B cell (primary cell): ENCODE measurements at regions not wholly inside any gene's neighbourhood (a gene's known extent, or its start where the extent isn't known, plus 50 kb on each side); places are given as distances from the start of the nearest gene placed in this dataset.

Experiments used
- EZH2 ChIP-seq: IDR thresholded peaks from 2 replicates; pipeline ENCODE4 v1.6.1; 2012; ENCODE audit warnings: borderline replicate concordance, low read depth, mild to moderate bottlenecking, moderate library complexity, low read length; ENCODE audit not compliant: insufficient read depth, poor library complexity, severe bottlenecking
- TF ChIP-seq, protein P1 (sequence below): fragments of 200-600 bp; IDR thresholded peaks from one replicate; pipeline ENCODE4 v1.8.0; 2022; ENCODE audit warnings: antibody characterized with exemption, mild to moderate bottlenecking

DNA sequence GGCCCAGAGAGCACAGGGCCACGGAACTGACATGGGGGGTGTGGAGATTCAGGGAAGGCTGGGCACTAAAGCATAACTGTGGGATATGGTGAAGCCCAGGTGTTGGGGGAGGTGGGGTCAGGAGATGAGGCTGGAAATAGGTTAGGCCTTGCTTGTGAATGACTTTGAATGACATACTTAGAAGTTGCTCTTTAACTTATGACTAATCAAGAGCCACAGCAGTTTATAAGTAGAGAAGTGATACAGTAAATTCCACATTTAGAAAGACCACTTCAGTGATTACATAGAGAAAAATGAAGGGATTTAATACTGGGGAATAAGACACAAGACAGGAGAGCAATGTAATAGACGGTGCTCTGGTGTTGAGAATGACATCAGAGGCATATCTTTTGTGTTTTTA is 120.8 kb upstream of the SEC61G start:
- TF ChIP-seq EZH2 = no peak
- TF ChIP-seq, protein P1, sequence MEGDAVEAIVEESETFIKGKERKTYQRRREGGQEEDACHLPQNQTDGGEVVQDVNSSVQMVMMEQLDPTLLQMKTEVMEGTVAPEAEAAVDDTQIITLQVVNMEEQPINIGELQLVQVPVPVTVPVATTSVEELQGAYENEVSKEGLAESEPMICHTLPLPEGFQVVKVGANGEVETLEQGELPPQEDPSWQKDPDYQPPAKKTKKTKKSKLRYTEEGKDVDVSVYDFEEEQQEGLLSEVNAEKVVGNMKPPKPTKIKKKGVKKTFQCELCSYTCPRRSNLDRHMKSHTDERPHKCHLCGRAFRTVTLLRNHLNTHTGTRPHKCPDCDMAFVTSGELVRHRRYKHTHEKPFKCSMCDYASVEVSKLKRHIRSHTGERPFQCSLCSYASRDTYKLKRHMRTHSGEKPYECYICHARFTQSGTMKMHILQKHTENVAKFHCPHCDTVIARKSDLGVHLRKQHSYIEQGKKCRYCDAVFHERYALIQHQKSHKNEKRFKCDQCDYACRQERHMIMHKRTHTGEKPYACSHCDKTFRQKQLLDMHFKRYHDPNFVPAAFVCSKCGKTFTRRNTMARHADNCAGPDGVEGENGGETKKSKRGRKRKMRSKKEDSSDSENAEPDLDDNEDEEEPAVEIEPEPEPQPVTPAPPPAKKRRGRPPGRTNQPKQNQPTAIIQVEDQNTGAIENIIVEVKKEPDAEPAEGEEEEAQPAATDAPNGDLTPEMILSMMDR = no peak
